ENCODE measurements at regions not wholly inside any gene's neighbourhood (a gene's known extent, or its start where the extent isn't known, plus 50 kb on each side); places are given as distances from the start of the nearest gene placed in this dataset.

- no TSS peak for BruUV-seq (replicated peaks)
- Histone ChIP-seq H3K27ac (ENCODE audit: insufficient read depth, low read depth, low read length) (no peak overlapping the region), H3K9me3 (replicated peaks; ENCODE audit: control insufficient read depth, insufficient read depth, low read length) (no peaks in the 10 kb centered on the region), H3K9me1 (replicated peaks; ENCODE audit: control insufficient read depth, extremely low read depth, insufficient read depth, low read length) (no peaks in the 10 kb centered on the region), H3K36me3 (ENCODE audit: control insufficient read depth in 2 of 2, extremely low read depth in 1 of 2, insufficient read depth in 2 of 2, low read length in 2 of 2) (no peaks in the 10 kb centered on the region), H3K27me3 (ENCODE audit: control insufficient read depth in 2 of 2, insufficient read depth in 2 of 2, low read length in 2 of 2) (no peaks in the 10 kb centered on the region), H2AFZ (ENCODE audit: low read depth, low read length) (no peak overlapping the region), H3K4me2 (ENCODE audit: insufficient read depth, low read length) (no peak overlapping the region), H3K9ac (replicated peaks; ENCODE audit: extremely low read depth, insufficient read depth, low read length) (no peak overlapping the region), H3K79me2 (ENCODE audit: control insufficient read depth, insufficient read depth, low read length) (no peaks in the 10 kb centered on the region), H3K4me1 (ENCODE audit: control insufficient read depth, extremely low read depth, insufficient read depth, low read length) (no peaks in the 10 kb centered on the region), H3K4me3 (replicated peaks in 1 of 3; ENCODE audit: insufficient read depth in 1 of 3, low read depth in 1 of 3, low read length in 3 of 3) (no peak overlapping the region), H4K20me1 (replicated peaks; ENCODE audit: control insufficient read depth, extremely low read depth, insufficient read depth, low read length) (no peaks in the 10 kb centered on the region)
- no peak for DNase-seq (ENCODE audit: low read depth, low spot score)
- intact Hi-C loops (cut with micrococcal nuclease) = no loop called here
- TF ChIP-seq POLR2A (IDR thresholded peaks at IDR 0.05; ENCODE audit: low read depth, low read length) (no peak), EZH2 (IDR thresholded peaks at IDR 0.05; ENCODE audit: borderline replicate concordance, low read depth, low read length, severe bottlenecking) (no peak)
- ChIA-PET POLR2A (no interaction called here), CTCF (interaction anchor here (1.0 kb wide), 1 partner anchor 460 kb away, joined by 3 read pairs; no protein-coding TSS in a partner anchor)
- dilution Hi-C loops (cut with MboI; ENCODE audit: extremely low pct_ligation_motif_present, low sequenced_read_pairs) = no loop called here
- no peak for FAIRE-seq
Observed at GRCh38 chr15:97706059-97706458, 254.4 kb upstream of the ARRDC4 start.

DNA sequence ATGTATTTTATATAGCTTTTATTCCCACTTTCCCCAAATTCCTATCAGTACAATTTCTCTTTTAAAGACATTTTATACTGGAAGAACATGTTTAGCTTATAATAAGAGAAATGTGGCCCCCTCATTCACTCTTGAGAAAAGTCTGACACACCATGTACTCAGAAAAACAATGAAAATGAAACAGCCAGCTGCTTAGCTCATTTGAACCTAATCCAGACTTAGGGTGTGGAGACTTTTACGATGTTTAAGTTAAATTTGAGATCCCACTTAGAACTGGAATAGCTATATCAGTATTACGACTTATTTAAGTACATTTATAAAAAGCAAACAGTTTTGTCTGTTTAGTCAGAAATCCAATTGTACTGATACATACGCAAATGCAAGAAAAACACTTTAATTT is 252.3 kb upstream of the ARRDC4 start:
- DNase-seq (ENCODE audit: low read depth, low spot score) (no peak), FAIRE-seq (no peak)
- Histone ChIP-seq H3K36me3 (ENCODE audit: control insufficient read depth in 2 of 2, extremely low read depth in 1 of 2, insufficient read depth in 2 of 2, low read length in 2 of 2) (no peaks in the 10 kb centered on the region), H3K27me3 (ENCODE audit: control insufficient read depth in 2 of 2, insufficient read depth in 2 of 2, low read length in 2 of 2) (no peaks in the 10 kb centered on the region), H3K9ac (replicated peaks; ENCODE audit: extremely low read depth, insufficient read depth, low read length) (no peak overlapping the region), H3K9me3 (replicated peaks; ENCODE audit: control insufficient read depth, insufficient read depth, low read length) (no peaks in the 10 kb centered on the region), H3K79me2 (ENCODE audit: control insufficient read depth, insufficient read depth, low read length) (no peaks in the 10 kb centered on the region), H3K27ac (ENCODE audit: insufficient read depth, low read depth, low read length) (no peak overlapping the region), H3K4me2 (ENCODE audit: insufficient read depth, low read length) (no peak overlapping the region), H3K9me1 (replicated peaks; ENCODE audit: control insufficient read depth, extremely low read depth, insufficient read depth, low read length) (no peaks in the 10 kb centered on the region), H3K4me3 (replicated peaks in 1 of 3; ENCODE audit: insufficient read depth in 1 of 3, low read depth in 1 of 3, low read length in 3 of 3) (no peak overlapping the region), H3K4me1 (ENCODE audit: control insufficient read depth, extremely low read depth, insufficient read depth, low read length) (no peaks in the 10 kb centered on the region), H2AFZ (ENCODE audit: low read depth, low read length) (no peak overlapping the region), H4K20me1 (replicated peaks; ENCODE audit: control insufficient read depth, extremely low read depth, insufficient read depth, low read length) (no peaks in the 10 kb centered on the region)
- no peak for TF ChIP-seq FOS (IDR thresholded peaks at IDR 0.05; ENCODE audit: borderline replicate concordance, insufficient read depth, low read length)
- TF ChIP-seq MAX (IDR thresholded peaks at IDR 0.05; ENCODE audit: insufficient read depth, insufficient read length) = no peak
- no peak for TF ChIP-seq EZH2 (IDR thresholded peaks at IDR 0.05; ENCODE audit: borderline replicate concordance, low read depth, low read length, severe bottlenecking)
- TF ChIP-seq POLR2A (IDR thresholded peaks at IDR 0.05; ENCODE audit: low read depth, low read length) = no peak
- no peak for TF ChIP-seq POLR2AphosphoS5 (IDR thresholded peaks at IDR 0.05; ENCODE audit: insufficient read depth, low read depth, low read length)
- TF ChIP-seq MYC (IDR thresholded peaks at IDR 0.05; ENCODE audit: low read depth, low read length) = no peak
- no peak for TF ChIP-seq GATA2 (IDR thresholded peaks at IDR 0.05; ENCODE audit: insufficient read depth, insufficient read length, low read depth, low read length)
- TF ChIP-seq JUN (IDR thresholded peaks at IDR 0.05; ENCODE audit: borderline replicate concordance, insufficient read depth, insufficient read length, low read depth) = no peak
- TF ChIP-seq CTCF (IDR thresholded peaks at IDR 0.05; ENCODE audit: extremely low read depth in 1 of 2, insufficient read depth in 1 of 2, low read depth in 1 of 2, low read length in 2 of 2) = no peak
- CTCF ChIA-PET = no interaction called here
- dilution Hi-C loops (cut with MboI; ENCODE audit: extremely low pct_ligation_motif_present, low sequenced_read_pairs) (no loop called here), intact Hi-C loops (cut with micrococcal nuclease) (no loop called here)
- BruUV-seq (replicated peaks) = no TSS peak
- POLR2A ChIA-PET = no interaction called here

Measured in endothelial cell of umbilical vein (primary cell).